Ovary (tissue), 3 donors: ENCODE measurements at regions not wholly inside any gene's neighbourhood (a gene's known extent, or its start where the extent isn't known, plus 50 kb on each side); places are given as distances from the start of the nearest gene placed in this dataset.

Source experiments
- CTCF ChIP-seq, 3 donors: fragments of 450-650 bp in 2 of 3; fragments of 200-600 bp in 1 of 3; IDR thresholded peaks; one replicate each; pipeline versions ENCODE4 v1.5.1 to v1.8.0; 2016 to 2022; ENCODE audit warnings: antibody characterized with exemption in 3 of 3, mild to moderate bottlenecking in 1 of 3
- POLR2A ChIP-seq: fragments of 450-650 bp; IDR thresholded peaks from one replicate; pipeline ENCODE4 v1.6.1; 2017; ENCODE audit warnings: antibody characterized with exemption, mild to moderate bottlenecking, moderate library complexity
- donor health status: DM: no; HTN: no; CAD: no.

DNA sequence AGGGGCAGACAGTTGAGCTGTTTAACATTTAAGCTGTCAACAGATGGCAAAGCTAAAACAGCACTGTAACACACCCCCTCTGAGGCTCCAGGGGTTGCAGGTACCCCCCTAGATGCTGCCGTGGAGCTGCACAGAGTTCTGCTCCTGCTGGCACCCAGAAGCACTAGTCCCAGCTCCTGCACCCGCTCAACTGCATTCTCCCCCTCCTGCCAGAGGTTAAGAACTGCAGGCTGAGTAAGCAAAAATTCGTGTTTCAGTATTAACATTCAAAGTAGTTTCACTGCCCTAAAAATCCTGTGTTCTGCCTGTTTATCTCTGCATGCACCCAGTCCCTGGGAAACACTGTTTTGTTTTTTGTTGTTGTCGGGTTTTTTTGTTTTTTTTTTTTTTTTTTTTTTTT lies 790.8 kb upstream of the KCND2 start:
- TF ChIP-seq CTCF (IDR thresholded peaks at IDR 0.05) (no peak), POLR2A (no peak)
